HepG2 (cell line): ENCODE measurements at regions not wholly inside any gene's neighbourhood (a gene's known extent, or its start where the extent isn't known, plus 50 kb on each side); places are given as distances from the start of the nearest gene placed in this dataset.

Experiments used
- ATAC-seq: fragments of 200-7000 bp; cut with Tn5 transposase; 3 replicates; pipeline ENCODE4 v1.9.1; 2020; ENCODE audit warnings: mild to moderate bottlenecking, moderate library complexity
- BruUV-seq: library from RNA; stranded (reverse); fragments of 400-500 nt; replicated peaks from 2 replicates; lab custom pipeline; 2021; lab: Mats Ljungman, UMichigan
- CTCF ChIA-PET: fragments of 300-600 bp; formaldehyde crosslinking; extraction: SDS; loops from one replicate; lab custom pipeline; 2021; ENCODE audit warnings: low total read pairs, inconsistent platforms, low intra/inter-chr PET ratio; lab: Yijun Ruan, JAX
- POLR2A ChIA-PET: fragments of 350-600 bp; sonication (Branson Sonifier 250); formaldehyde crosslinking; loops from one replicate; lab custom pipeline; 2020; ENCODE audit warnings: antibody characterized with exemption, inconsistent platforms; lab: Yijun Ruan, JAX
- DNase-seq: peaks from one replicate; pipeline ENCODE4 v3.0.0-alpha.2; 2015; ENCODE audit warnings: low spot score
- FAIRE-seq: peaks from 3 replicates; lab custom pipeline; 2011; peaks lifted over from hg19 to GRCh38; lab: Jason Lieb, UNC
- H2AFZ ChIP-seq: one replicate; pipeline ENCODE4 v1.6.1; 2011; ENCODE audit warnings: low read length, inconsistent platforms
- H3K27ac ChIP-seq: fragments of 300-600 bp; 3 replicates; pipeline ENCODE4 v1.8.0; 2011; ENCODE audit warnings: mixed run types, mild to moderate bottlenecking, mixed read lengths, low read length, inconsistent platforms; ENCODE audit not compliant: insufficient read depth; ENCODE audit errors: extremely low read length
- H3K27me3 ChIP-seq, 2 experiments: fragments of 200-600 bp in 1 of 2; 2 replicates in 1 of 2; 3 replicates in 1 of 2; pipeline versions ENCODE4 v1.6.0 to v1.8.0; 2011; ENCODE audit warnings: low read length in 2 of 2, mild to moderate bottlenecking in 2 of 2, moderate library complexity in 2 of 2, inconsistent platforms in 1 of 2; ENCODE audit not compliant: insufficient read depth in 2 of 2, control insufficient read depth in 1 of 2
- H3K36me3 ChIP-seq, 2 experiments: fragments of 200-600 bp in 1 of 2; replicated peaks in 1 of 2; 2 replicates in 1 of 2; 3 replicates in 1 of 2; pipeline versions ENCODE4 v1.5.1 to v1.8.0; 2011; ENCODE audit warnings: low read length in 2 of 2, inconsistent platforms in 1 of 2; ENCODE audit not compliant: insufficient read depth in 2 of 2, control insufficient read depth in 1 of 2
- H3K4me1 ChIP-seq: 2 replicates; pipeline ENCODE4 v1.5.1; 2012; ENCODE audit warnings: low read length, inconsistent platforms; ENCODE audit not compliant: insufficient read depth
- H3K4me2 ChIP-seq: 2 replicates; pipeline ENCODE4 v1.6.0; 2011; ENCODE audit warnings: low read depth, low read length, inconsistent platforms
- H3K4me3 ChIP-seq, 3 experiments: fragments of 200-600 bp in 1 of 3; sonication (generic), shearing (Covaris generic) in 1 of 3; replicated peaks in 1 of 3; 2 replicates each; pipeline ENCODE4 v1.5.1; 2011 to 2016; ENCODE audit warnings: low read length in 3 of 3, inconsistent platforms in 2 of 3, low read depth in 2 of 3, mild to moderate bottlenecking in 2 of 3, control low read depth in 1 of 3, mixed read lengths in 1 of 3; ENCODE audit not compliant: insufficient read depth in 1 of 3
- H3K79me2 ChIP-seq: one replicate; pipeline ENCODE4 v1.6.1; 2011; ENCODE audit warnings: low read length, inconsistent platforms; ENCODE audit not compliant: insufficient read depth
- H3K9ac ChIP-seq: 2 replicates; pipeline ENCODE4 v1.6.0; 2011; ENCODE audit warnings: mild to moderate bottlenecking, low read depth, low read length, inconsistent platforms; ENCODE audit not compliant: insufficient read depth
- H3K9me3 ChIP-seq: 2 replicates; pipeline ENCODE4 v1.5.1; 2012; ENCODE audit warnings: mild to moderate bottlenecking, low read length
- H4K20me1 ChIP-seq: 2 replicates; pipeline ENCODE4 v1.6.0; 2011; ENCODE audit warnings: inconsistent platforms, mild to moderate bottlenecking, low read length, moderate library complexity; ENCODE audit not compliant: insufficient read depth
- CC2D1A ChIP-seq: sonication (generic); formaldehyde crosslinking; IDR thresholded peaks from 2 replicates; pipeline ENCODE4 v1.8.1; 2023; ENCODE audit warnings: mild to moderate bottlenecking, missing genetic modification reagents
- FOXO1 ChIP-seq: sonication (generic); formaldehyde crosslinking; IDR thresholded peaks from 2 replicates; pipeline ENCODE4 v1.4.0; 2020; ENCODE audit warnings: missing genetic modification reagents
- PHF21A ChIP-seq: sonication (generic); formaldehyde crosslinking; IDR thresholded peaks from 2 replicates; pipeline ENCODE4 v1.5.0; 2020; ENCODE audit warnings: mild to moderate bottlenecking, missing genetic modification reagents
- PLRG1 ChIP-seq: fragments of 450-650 bp; conservative IDR thresholded peaks from 2 replicates; pipeline ENCODE4 v1.6.1; 2016
- XRCC5 ChIP-seq: fragments of 200-400 bp; formaldehyde crosslinking; optimal IDR thresholded peaks from 2 replicates; pipeline ENCODE3; 2017; ENCODE audit warnings: mild to moderate bottlenecking, low read length
- ZNF431 ChIP-seq: sonication (generic); formaldehyde crosslinking; IDR thresholded peaks from 2 replicates; pipeline ENCODE4 v1.9.0; 2022; ENCODE audit warnings: missing genetic modification reagents, low read depth, mild to moderate bottlenecking, borderline replicate concordance
- WGBS: methylation state at CpG from one replicate; pipeline ENCODE4 v1.1.6; 2017; ENCODE audit warnings: low lambda C conversion rate; 5-methylcytosine and 5-hydroxymethylcytosine counted together
- in situ Hi-C: cut with HindIII; loops from 2 replicates; pipeline ENCODE4 v1.10.0; 2017; ENCODE audit warnings: low pct_unique_long_range_greater_than_20kb; ENCODE audit not compliant: extremely low pct_ligation_motif_present
- intact Hi-C: fragments of 100-400 bp; cut with micrococcal nuclease; formaldehyde crosslinking; loops from one replicate; pipeline ENCODE4 v1.10.0; 2022; ENCODE audit not compliant: unreplicated experiment
- TF ChIP-seq, protein P1 (sequence below), 2 experiments: sonication (generic) in 1 of 2; formaldehyde crosslinking in 1 of 2; IDR thresholded peaks; 2 replicates each; pipeline versions ENCODE4 v1.4.0 to v1.6.1; 2016 to 2020; ENCODE audit warnings: borderline replicate concordance in 1 of 2, low read depth in 1 of 2, mild to moderate bottlenecking in 1 of 2, missing genetic modification reagents in 1 of 2
- TF ChIP-seq, protein P2 (sequence below): sonication (generic); formaldehyde crosslinking; IDR thresholded peaks from 2 replicates; pipeline ENCODE4 v1.8.0; 2022; ENCODE audit warnings: missing genetic modification reagents, mild to moderate bottlenecking, inconsistent platforms, borderline replicate concordance

DNA sequence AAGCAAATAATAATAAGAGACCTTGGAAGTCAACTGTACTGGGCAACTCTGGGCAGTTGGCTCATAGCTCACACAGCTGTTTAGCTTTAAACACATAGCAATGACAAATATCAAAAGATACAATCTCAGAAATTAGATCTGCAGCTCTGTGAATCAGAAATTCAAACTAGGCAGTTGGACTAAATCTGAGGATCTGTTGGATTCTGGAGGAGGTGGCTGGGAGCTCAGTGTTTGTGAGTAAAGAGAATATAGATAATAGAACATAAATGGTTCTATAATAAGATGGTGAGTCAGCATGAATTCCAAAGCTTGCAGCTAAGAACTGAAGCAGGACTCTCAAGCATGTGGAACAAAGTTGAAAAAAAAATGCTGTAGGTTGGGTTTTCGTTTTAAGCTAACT, 1949.4 kb upstream of the SEL1L start:
- no peak for ATAC-seq
- H3K4me1 ChIP-seq = no peaks in the 10 kb centered on the region
- H3K4me3 ChIP-seq = no peak overlapping the region
- no peak for DNase-seq
- CTCF ChIA-PET = no interaction called here
- H3K4me2 ChIP-seq = no peak overlapping the region
- no peaks in the 10 kb centered on the region for H3K36me3 ChIP-seq
- H3K27ac ChIP-seq = no peak overlapping the region
- in situ Hi-C loops = no loop called here
- H3K9me3 ChIP-seq = peaks cover 41% of the 10 kb centered on the region
- intact Hi-C loops = no loop called here
- H4K20me1 ChIP-seq = no peaks in the 10 kb centered on the region
- BruUV-seq = no TSS peak
- no peaks in the 10 kb centered on the region for H3K27me3 ChIP-seq
- H3K79me2 ChIP-seq = no peaks in the 10 kb centered on the region
- H3K9ac ChIP-seq = no peak overlapping the region
- TF ChIP-seq XRCC5 (no peak), FOXO1 (CRISPR knock-in tag) (no peak), ZNF431 (CRISPR knock-in tag) (no peak)
- TF ChIP-seq, protein P1, sequence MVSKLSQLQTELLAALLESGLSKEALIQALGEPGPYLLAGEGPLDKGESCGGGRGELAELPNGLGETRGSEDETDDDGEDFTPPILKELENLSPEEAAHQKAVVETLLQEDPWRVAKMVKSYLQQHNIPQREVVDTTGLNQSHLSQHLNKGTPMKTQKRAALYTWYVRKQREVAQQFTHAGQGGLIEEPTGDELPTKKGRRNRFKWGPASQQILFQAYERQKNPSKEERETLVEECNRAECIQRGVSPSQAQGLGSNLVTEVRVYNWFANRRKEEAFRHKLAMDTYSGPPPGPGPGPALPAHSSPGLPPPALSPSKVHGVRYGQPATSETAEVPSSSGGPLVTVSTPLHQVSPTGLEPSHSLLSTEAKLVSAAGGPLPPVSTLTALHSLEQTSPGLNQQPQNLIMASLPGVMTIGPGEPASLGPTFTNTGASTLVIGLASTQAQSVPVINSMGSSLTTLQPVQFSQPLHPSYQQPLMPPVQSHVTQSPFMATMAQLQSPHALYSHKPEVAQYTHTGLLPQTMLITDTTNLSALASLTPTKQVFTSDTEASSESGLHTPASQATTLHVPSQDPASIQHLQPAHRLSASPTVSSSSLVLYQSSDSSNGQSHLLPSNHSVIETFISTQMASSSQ (IDR thresholded peaks at IDR 0.05; ENCODE audit: low read depth) = no peak
- TF ChIP-seq, protein P1 (CRISPR knock-in tag; IDR thresholded peaks at IDR 0.05; ENCODE audit: borderline replicate concordance) = no peak
- no peak overlapping the region for H2AFZ ChIP-seq
- FAIRE-seq = no peak
- POLR2A ChIA-PET = no interaction called here
- 8% methylated on average over 1 of the region's 1 CpG for WGBS

DNA sequence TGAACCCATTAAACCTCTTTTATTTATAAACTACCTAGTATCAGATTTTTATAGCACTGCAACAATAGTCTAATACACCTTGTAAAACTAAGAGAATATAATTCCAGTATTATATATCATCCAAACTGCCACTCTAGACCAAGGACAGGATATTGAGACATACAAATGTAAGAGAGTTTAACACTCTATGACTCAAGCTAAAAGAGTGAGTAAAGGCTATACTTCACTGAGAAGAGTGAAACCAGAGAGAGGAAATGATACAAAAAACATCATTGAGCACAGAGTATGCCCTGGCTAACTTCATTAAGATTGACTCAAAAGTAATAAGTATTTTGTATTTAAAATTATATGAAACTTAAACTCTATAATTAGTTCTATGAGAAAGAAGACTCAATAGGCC, 1951.9 kb upstream of the SEL1L start:
- Histone ChIP-seq H4K20me1 (no peaks in the 10 kb centered on the region), H3K79me2 (no peaks in the 10 kb centered on the region), H3K4me2 (no peak overlapping the region), H3K9ac (no peak overlapping the region), H3K9me3 (peaks cover 30% of the 10 kb centered on the region), H3K4me1 (no peaks in the 10 kb centered on the region), H3K27ac (no peak overlapping the region), H3K36me3 (no peaks in the 10 kb centered on the region), H3K27me3 (no peaks in the 10 kb centered on the region), H2AFZ (no peak overlapping the region), H3K4me3 (no peak overlapping the region)
- no peak for ATAC-seq
- TF ChIP-seq, protein P2, sequence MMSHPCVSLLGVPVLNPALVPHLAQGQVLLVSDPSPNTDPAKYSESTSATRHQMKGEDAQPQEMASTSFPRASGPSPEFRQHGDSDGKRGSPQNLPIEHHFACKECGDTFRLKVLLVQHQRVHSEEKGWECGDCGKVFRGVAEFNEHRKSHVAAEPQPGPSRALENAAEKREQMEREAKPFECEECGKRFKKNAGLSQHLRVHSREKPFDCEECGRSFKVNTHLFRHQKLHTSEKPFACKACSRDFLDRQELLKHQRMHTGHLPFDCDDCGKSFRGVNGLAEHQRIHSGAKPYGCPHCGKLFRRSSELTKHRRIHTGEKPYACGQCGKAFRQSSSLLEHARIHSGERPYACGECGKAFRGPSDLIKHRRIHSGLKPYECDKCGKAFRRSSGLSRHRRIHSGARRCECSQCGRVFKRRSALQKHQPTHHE (CRISPR knock-in tag) = no peak
- TF ChIP-seq CC2D1A (CRISPR knock-in tag) (no peak), PLRG1 (no peak), PHF21A (CRISPR knock-in tag) (no peak)
- no TSS peak for BruUV-seq
- in situ Hi-C loops (no loop called here), intact Hi-C loops (no loop called here)
- no peak for DNase-seq
- POLR2A ChIA-PET = no interaction called here
- CTCF ChIA-PET = no interaction called here
- FAIRE-seq = no peak
